ENCODE measurements at regions not wholly inside any gene's neighbourhood (a gene's known extent, or its start where the extent isn't known, plus 50 kb on each side); places are given as distances from the start of the nearest gene placed in this dataset.

GRCh38 chr2:174022431-174022830 is 57.3 kb upstream of the SP3 start:
- DNase-seq (ENCODE audit: insufficient read length, low spot score) = no peak
- TF ChIP-seq POLR2A (IDR thresholded peaks at IDR 0.05; ENCODE audit: low read depth, low read length) (no peak), PAX5 (IDR thresholded peaks at IDR 0.05; ENCODE audit: insufficient read depth, low read length, severe bottlenecking) (no peak), TAF1 (IDR thresholded peaks at IDR 0.05; ENCODE audit: low read depth, low read length) (no peak), POU2F2 (IDR thresholded peaks at IDR 0.05; ENCODE audit: low read depth, low read length) (no peak), SPI1 (IDR thresholded peaks at IDR 0.05; ENCODE audit: low read depth, low read length) (no peak), POLR2AphosphoS5 (IDR thresholded peaks at IDR 0.05; ENCODE audit: low read depth, low read length) (no peak)
- FAIRE-seq = no peak

GRCh38 chr2:174020926-174021662 is 55.9 kb upstream of the SP3 start:
- peak; percentile 54 for FAIRE-seq
- DNase-seq (ENCODE audit: insufficient read length, low spot score) = no peak
- TF ChIP-seq POU2F2 (IDR thresholded peaks at IDR 0.05; ENCODE audit: low read depth, low read length) (no peak), SPI1 (IDR thresholded peaks at IDR 0.05; ENCODE audit: low read depth, low read length) (peak; percentile 72), POLR2A (IDR thresholded peaks at IDR 0.05; ENCODE audit: low read depth, low read length) (no peak), PAX5 (IDR thresholded peaks at IDR 0.05; ENCODE audit: insufficient read depth, low read length, severe bottlenecking) (no peak)

GRCh38 chr2:174020026-174020425 is 54.9 kb upstream of the SP3 start:
- FAIRE-seq = peak; percentile 50
- DNase-seq (ENCODE audit: insufficient read length, low spot score) = no peak
- no peak for TF ChIP-seq POLR2A (IDR thresholded peaks at IDR 0.05; ENCODE audit: low read depth, low read length)
- TF ChIP-seq POU2F2 (IDR thresholded peaks at IDR 0.05; ENCODE audit: low read depth, low read length) = no peak
- no peak for TF ChIP-seq TAF1 (IDR thresholded peaks at IDR 0.05; ENCODE audit: low read depth, low read length)
- TF ChIP-seq POLR2AphosphoS5 (IDR thresholded peaks at IDR 0.05; ENCODE audit: low read depth, low read length) = no peak
- no peak for TF ChIP-seq PAX5 (IDR thresholded peaks at IDR 0.05; ENCODE audit: insufficient read depth, low read length, severe bottlenecking)
- no peak for TF ChIP-seq SPI1 (IDR thresholded peaks at IDR 0.05; ENCODE audit: low read depth, low read length)

DNA sequence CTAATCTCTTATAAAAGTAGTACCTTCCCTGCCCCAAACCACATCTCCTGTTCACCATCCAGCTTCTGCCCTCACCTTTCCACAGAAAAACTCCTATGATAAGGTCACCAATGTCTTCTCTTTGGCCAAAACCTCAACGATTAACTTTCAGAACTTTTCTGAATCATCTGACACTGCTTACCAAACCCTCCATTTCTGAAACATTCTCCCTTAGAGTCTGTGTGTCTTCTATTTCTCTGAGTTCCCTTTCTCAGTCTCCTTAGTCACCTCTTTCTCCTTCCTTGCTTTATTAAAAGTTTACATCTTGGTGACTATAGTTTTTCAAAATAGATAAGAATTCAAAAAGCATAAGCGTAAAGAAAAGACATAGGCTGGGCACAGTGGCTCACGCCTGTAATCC is 51.3 kb upstream of the SP3 start:
- FAIRE-seq (no peak), DNase-seq (ENCODE audit: insufficient read length, low spot score) (no peak)
- TF ChIP-seq POU2F2 (IDR thresholded peaks at IDR 0.05; ENCODE audit: low read depth, low read length) (no peak), POLR2AphosphoS5 (IDR thresholded peaks at IDR 0.05; ENCODE audit: low read depth, low read length) (no peak), TAF1 (IDR thresholded peaks at IDR 0.05; ENCODE audit: low read depth, low read length) (no peak), SPI1 (IDR thresholded peaks at IDR 0.05; ENCODE audit: low read depth, low read length) (no peak), PAX5 (IDR thresholded peaks at IDR 0.05; ENCODE audit: insufficient read depth, low read length, severe bottlenecking) (no peak), POLR2A (IDR thresholded peaks at IDR 0.05; ENCODE audit: low read depth, low read length) (no peak)

DNA sequence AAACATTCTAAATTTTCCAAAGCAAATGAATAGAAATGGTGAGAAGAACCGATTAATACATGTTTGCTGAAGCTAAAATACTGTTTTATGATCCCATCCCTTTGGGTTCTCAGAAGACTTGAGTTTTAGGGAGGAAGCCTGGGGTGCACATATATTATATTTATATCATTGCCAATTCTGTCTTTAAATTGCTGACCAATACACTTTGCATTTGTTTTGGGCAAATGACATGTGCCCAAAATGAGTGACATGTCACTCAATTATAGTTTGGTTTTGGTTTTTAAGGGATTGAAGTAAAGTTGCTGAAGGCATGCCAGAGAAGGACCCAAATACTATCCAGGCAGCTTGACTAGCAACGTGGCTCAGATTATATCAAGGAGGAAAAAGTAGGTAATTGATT is 50.3 kb upstream of the SP3 start:
- DNase-seq (ENCODE audit: insufficient read length, low spot score) = no peak
- no peak for FAIRE-seq
- TF ChIP-seq POLR2A (IDR thresholded peaks at IDR 0.05; ENCODE audit: low read depth, low read length) (no peak), TAF1 (IDR thresholded peaks at IDR 0.05; ENCODE audit: low read depth, low read length) (no peak), PAX5 (IDR thresholded peaks at IDR 0.05; ENCODE audit: insufficient read depth, low read length, severe bottlenecking) (no peak), SPI1 (IDR thresholded peaks at IDR 0.05; ENCODE audit: low read depth, low read length) (no peak), POU2F2 (IDR thresholded peaks at IDR 0.05; ENCODE audit: low read depth, low read length) (no peak)

Data from GM12891 (cell line).